Suprapubic skin (tissue), 4 donors: ENCODE measurements at regions not wholly inside any gene's neighbourhood (a gene's known extent, or its start where the extent isn't known, plus 50 kb on each side); places are given as distances from the start of the nearest gene placed in this dataset.

Source experiments
- EP300 ChIP-seq: sonication (generic); formaldehyde crosslinking; IDR thresholded peaks from one replicate; pipeline ENCODE4 v1.6.1; 2017; ENCODE audit warnings: antibody characterized with exemption
- POLR2A ChIP-seq, 2 donors: fragments of 450-650 bp; IDR thresholded peaks; one replicate each; pipeline ENCODE4 v1.6.1; 2017; ENCODE audit warnings: antibody characterized with exemption in 2 of 2, mild to moderate bottlenecking in 2 of 2, moderate library complexity in 2 of 2
- POLR2AphosphoS5 ChIP-seq, 3 donors: sonication (generic); formaldehyde crosslinking; IDR thresholded peaks; one replicate each; pipeline ENCODE4 v1.6.1; 2017; ENCODE audit warnings: antibody characterized with exemption in 3 of 3
- TF ChIP-seq, protein P1 (sequence below), 2 donors: fragments of 200-600 bp in 1 of 2; fragments of 450-650 bp in 1 of 2; sonication (generic) in 1 of 2; IDR thresholded peaks; one replicate each; pipeline ENCODE4 v1.5.1; 2016 to 2019; ENCODE audit warnings: antibody characterized with exemption in 2 of 2, mild to moderate bottlenecking in 1 of 2, moderate library complexity in 1 of 2

- TF ChIP-seq POLR2A (IDR thresholded peaks at IDR 0.05): no peak
- TF ChIP-seq, protein P1, sequence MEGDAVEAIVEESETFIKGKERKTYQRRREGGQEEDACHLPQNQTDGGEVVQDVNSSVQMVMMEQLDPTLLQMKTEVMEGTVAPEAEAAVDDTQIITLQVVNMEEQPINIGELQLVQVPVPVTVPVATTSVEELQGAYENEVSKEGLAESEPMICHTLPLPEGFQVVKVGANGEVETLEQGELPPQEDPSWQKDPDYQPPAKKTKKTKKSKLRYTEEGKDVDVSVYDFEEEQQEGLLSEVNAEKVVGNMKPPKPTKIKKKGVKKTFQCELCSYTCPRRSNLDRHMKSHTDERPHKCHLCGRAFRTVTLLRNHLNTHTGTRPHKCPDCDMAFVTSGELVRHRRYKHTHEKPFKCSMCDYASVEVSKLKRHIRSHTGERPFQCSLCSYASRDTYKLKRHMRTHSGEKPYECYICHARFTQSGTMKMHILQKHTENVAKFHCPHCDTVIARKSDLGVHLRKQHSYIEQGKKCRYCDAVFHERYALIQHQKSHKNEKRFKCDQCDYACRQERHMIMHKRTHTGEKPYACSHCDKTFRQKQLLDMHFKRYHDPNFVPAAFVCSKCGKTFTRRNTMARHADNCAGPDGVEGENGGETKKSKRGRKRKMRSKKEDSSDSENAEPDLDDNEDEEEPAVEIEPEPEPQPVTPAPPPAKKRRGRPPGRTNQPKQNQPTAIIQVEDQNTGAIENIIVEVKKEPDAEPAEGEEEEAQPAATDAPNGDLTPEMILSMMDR (IDR thresholded peaks at IDR 0.05): no peak
- no peak for TF ChIP-seq POLR2AphosphoS5 (IDR thresholded peaks at IDR 0.05)
- TF ChIP-seq EP300: no peak
These were observed 209.9 kb downstream of the AMY1C start for GRCh38 chr1:103959565-103959964.
